Thyroid gland (tissue), 4 donors: ENCODE measurements at regions not wholly inside any gene's neighbourhood (a gene's known extent, or its start where the extent isn't known, plus 50 kb on each side); places are given as distances from the start of the nearest gene placed in this dataset.

Experiments used
- DNase-seq, 2 donors: peaks; one replicate each; pipeline ENCODE4 v3.0.0-alpha.2; 2019
- H3K27ac ChIP-seq, 3 donors: fragments of 200-600 bp; sonication (generic); 1 replicate in 2 of 3; 2 replicates in 1 of 3; pipeline ENCODE4 v1.5.1; 2016 to 2019; ENCODE audit warnings: mild to moderate bottlenecking in 1 of 3, moderate library complexity in 1 of 3
- H3K27me3 ChIP-seq: fragments of 200-600 bp; sonication (generic); one replicate; pipeline ENCODE4 v1.5.1; 2019
- H3K36me3 ChIP-seq, 2 donors: fragments of 200-600 bp; sonication (generic); one replicate each; pipeline ENCODE4 v1.5.1; 2016 to 2019
- H3K4me1 ChIP-seq, 2 donors: fragments of 200-600 bp; sonication (generic); one replicate each; pipeline ENCODE4 v1.5.1; 2017 to 2019
- H3K4me3 ChIP-seq, 3 donors: fragments of 200-600 bp; sonication (generic); replicated peaks in 1 of 3; 1 replicate in 2 of 3; 2 replicates in 1 of 3; pipeline ENCODE4 v1.5.1; 2016; ENCODE audit warnings: mild to moderate bottlenecking in 1 of 3
- H3K9me3 ChIP-seq: fragments of 200-600 bp; sonication (generic); one replicate; pipeline ENCODE4 v1.5.1; 2017
- CTCF ChIP-seq, 6 experiments: fragments of 200-600 bp in 3 of 6; fragments of 450-650 bp in 3 of 6; sonication (generic) in 3 of 6; IDR thresholded peaks; one replicate each; pipeline ENCODE4 v1.5.1; 2016 to 2019; ENCODE audit warnings: antibody characterized with exemption in 6 of 6, mild to moderate bottlenecking in 2 of 6, inconsistent platforms in 1 of 6, moderate library complexity in 1 of 6
- POLR2A ChIP-seq, 2 donors: fragments of 450-650 bp; IDR thresholded peaks; one replicate each; pipeline ENCODE4 v1.6.1; 2017; ENCODE audit warnings: antibody characterized with exemption in 2 of 2, mild to moderate bottlenecking in 2 of 2, moderate library complexity in 1 of 2
- WGBS, 2 donors: methylation state at CpG; one replicate each; pipeline ENCODE4 v1.1.5; 2017; 5-methylcytosine and 5-hydroxymethylcytosine counted together
- intact Hi-C: fragments of 100-400 bp; cut with DNase I; formaldehyde crosslinking; loops from one replicate; pipeline ENCODE4 v1.15.1; 2023

- Histone ChIP-seq H3K36me3 (no peaks in the 10 kb centered on the region), H3K4me3 (no peak overlapping the region), H3K27me3 (no peaks in the 10 kb centered on the region), H3K4me1 (peaks cover 0 to 4% of the 10 kb centered on the region in 2 donors), H3K27ac (no peak overlapping the region), H3K9me3 (no peaks in the 10 kb centered on the region)
- WGBS, 2 donors = 100% methylated on average over 1 of the region's 1 CpG
- no peak for TF ChIP-seq CTCF (IDR thresholded peaks at IDR 0.05)
- no peak for TF ChIP-seq POLR2A (IDR thresholded peaks at IDR 0.05)
- no peak for DNase-seq
- intact Hi-C loops = no loop called here
These were observed 72.2 kb upstream of the HMHB1 start for GRCh38 chr5:143739746-143740145.

GRCh38 chr5:143738417-143739401 is 73.3 kb upstream of the HMHB1 start:
- Histone ChIP-seq H3K4me1 (peaks cover 0 to 4% of the 10 kb centered on the region in 2 donors), H3K4me3 (no peak overlapping the region), H3K36me3 (no peaks in the 10 kb centered on the region), H3K27me3 (no peaks in the 10 kb centered on the region), H3K27ac (no peak overlapping the region), H3K9me3 (no peaks in the 10 kb centered on the region)
- DNase-seq = no peak
- no peak for TF ChIP-seq CTCF (IDR thresholded peaks at IDR 0.05)
- no peak for TF ChIP-seq POLR2A (IDR thresholded peaks at IDR 0.05)
- intact Hi-C loops = no loop called here
- 95 to 97% methylated on average over 2 of the region's 2 CpGs for WGBS, 2 donors

GRCh38 chr5:143737062-143737461 is 74.9 kb upstream of the HMHB1 start:
- Histone ChIP-seq H3K4me1 (peaks cover 0 to 4% of the 10 kb centered on the region in 2 donors), H3K27me3 (no peaks in the 10 kb centered on the region), H3K9me3 (no peaks in the 10 kb centered on the region), H3K4me3 (no peak overlapping the region), H3K36me3 (no peaks in the 10 kb centered on the region), H3K27ac (no peak overlapping the region)
- intact Hi-C loops = no loop called here
- WGBS, 2 donors = 46 to 61% methylated on average over 3 of the region's 3 CpGs
- TF ChIP-seq POLR2A (IDR thresholded peaks at IDR 0.05) (no peak), CTCF (IDR thresholded peaks at IDR 0.05) (no peak)
- DNase-seq = no peak

GRCh38 chr5:143734456-143734780 is 77.5 kb upstream of the HMHB1 start:
- 94 to 97% methylated on average over 3 of the region's 3 CpGs for WGBS, 2 donors
- TF ChIP-seq CTCF (IDR thresholded peaks at IDR 0.05) = no peak
- no peak for TF ChIP-seq POLR2A (IDR thresholded peaks at IDR 0.05)

More at GRCh38 chr5:143734456-143734780, 77.5 kb upstream of the HMHB1 start:
- no peaks in the 10 kb centered on the region for H3K27me3 ChIP-seq
- H3K9me3 ChIP-seq = no peaks in the 10 kb centered on the region
- no peaks in the 10 kb centered on the region for H3K36me3 ChIP-seq
- no peak overlapping the region for H3K27ac ChIP-seq
- no peak overlapping the region for H3K4me3 ChIP-seq
- peaks cover 4 to 14% of the 10 kb centered on the region in 2 donors for H3K4me1 ChIP-seq
- DNase-seq = no peak
- intact Hi-C loops = no loop called here
